ENCODE measurements at regions not wholly inside any gene's neighbourhood (a gene's known extent, or its start where the extent isn't known, plus 50 kb on each side); places are given as distances from the start of the nearest gene placed in this dataset.
"Not testable (repeated sequence)": the region's sequence is repeated elsewhere in the genome, so short reads cannot be mapped to it uniquely, and the experiment has no call there.

- DNase-seq (ENCODE audit: low read depth in 2 of 2) = no peak
Measured at GRCh38 chr6:15116889-15117288, 129.0 kb upstream of the JARID2 start.

GRCh38 chr6:15121443-15121842 lies 124.4 kb upstream of the JARID2 start:
- DNase-seq (ENCODE audit: low read depth in 2 of 2) = no peak

- DNase-seq (ENCODE audit: low read depth in 2 of 2) = no peak
Measured at GRCh38 chr6:15121977-15122550, 123.8 kb upstream of the JARID2 start.

GRCh38 chr6:15129887-15130286 lies 116.0 kb upstream of the JARID2 start:
- DNase-seq (ENCODE audit: low read depth in 2 of 2) = no peak

- DNase-seq (ENCODE audit: low read depth in 2 of 2) = no peak
Measured at GRCh38 chr6:15131234-15131633, 114.6 kb upstream of the JARID2 start.

- DNase-seq (ENCODE audit: low read depth in 2 of 2) = no peak
Measured at GRCh38 chr6:15131651-15132061, 114.2 kb upstream of the JARID2 start.

GRCh38 chr6:15132167-15132566 lies 113.7 kb upstream of the JARID2 start:
- DNase-seq (ENCODE audit: low read depth in 2 of 2) = no peak

GRCh38 chr6:15132854-15133670 lies 112.8 kb upstream of the JARID2 start:
- no peak for DNase-seq (ENCODE audit: low read depth in 2 of 2)

GRCh38 chr6:15137086-15137485 lies 108.8 kb upstream of the JARID2 start:
- DNase-seq (ENCODE audit: low read depth in 2 of 2) = no peak

GRCh38 chr6:15143086-15143485 lies 102.8 kb upstream of the JARID2 start:
- no peak for DNase-seq (ENCODE audit: low read depth in 2 of 2)

GRCh38 chr6:15143540-15143939 lies 102.3 kb upstream of the JARID2 start:
- no peak for DNase-seq (ENCODE audit: low read depth in 2 of 2)

- DNase-seq (ENCODE audit: low read depth in 2 of 2) = no peak
Measured at GRCh38 chr6:15145821-15146220, 100.0 kb upstream of the JARID2 start.

GRCh38 chr6:15147827-15148226 lies 98.0 kb upstream of the JARID2 start:
- DNase-seq (ENCODE audit: low read depth in 2 of 2) = no peak

- no peak for DNase-seq (ENCODE audit: low read depth in 2 of 2)
Measured at GRCh38 chr6:15148356-15148946, 97.4 kb upstream of the JARID2 start.

GRCh38 chr6:15150207-15150606 lies 95.7 kb upstream of the JARID2 start:
- no peak for DNase-seq (ENCODE audit: low read depth in 2 of 2)

GRCh38 chr6:15152700-15153099 lies 93.2 kb upstream of the JARID2 start:
- no peak for DNase-seq (ENCODE audit: low read depth in 2 of 2)

- no peak for DNase-seq (ENCODE audit: low read depth in 2 of 2)
Measured at GRCh38 chr6:15153191-15153590, 92.7 kb upstream of the JARID2 start.

GRCh38 chr6:15157479-15157878 lies 88.4 kb upstream of the JARID2 start:
- no peak for DNase-seq (ENCODE audit: low read depth in 2 of 2)

GRCh38 chr6:15158821-15159619 lies 86.8 kb upstream of the JARID2 start:
- no peak for DNase-seq (ENCODE audit: low read depth in 2 of 2)

GRCh38 chr6:15160812-15161211 lies 85.1 kb upstream of the JARID2 start:
- no peak for DNase-seq (ENCODE audit: low read depth in 2 of 2)

GRCh38 chr6:15164855-15165254 lies 81.0 kb upstream of the JARID2 start:
- DNase-seq (ENCODE audit: low read depth in 2 of 2) = not testable (repeated sequence)

GRCh38 chr6:15166121-15166520 lies 79.7 kb upstream of the JARID2 start:
- no peak for DNase-seq (ENCODE audit: low read depth in 2 of 2)

All from stimulated activated CD8-positive, alpha-beta memory T cell treated with anti-CD3 and anti-CD28 coated beads, Interleukin-15, amount 100 ng/mL, for 4 hours (primary cell).